Superior temporal gyrus (tissue), 1 donor: ENCODE measurements at regions not wholly inside any gene's neighbourhood (a gene's known extent, or its start where the extent isn't known, plus 50 kb on each side); places are given as distances from the start of the nearest gene placed in this dataset.
"Not testable (repeated sequence)": the region's sequence is repeated elsewhere in the genome, so short reads cannot be mapped to it uniquely, and the experiment has no call there.

Experiments used
- DNase-seq: peaks from one replicate; pipeline ENCODE4 v3.0.0-alpha.2; 2016; ENCODE audit errors: extremely low spot score

GRCh38 chr3:11898611-11899325, 52.1 kb upstream of the TAMM41 start:
- DNase-seq, result no peak

GRCh38 chr3:11899389-11899788, 52.7 kb upstream of the TAMM41 start:
- DNase-seq, result not testable (repeated sequence)

GRCh38 chr3:11899826-11900225, 53.1 kb upstream of the TAMM41 start:
- no peak for DNase-seq

GRCh38 chr3:11900824-11901223, 54.1 kb upstream of the TAMM41 start:
- no peak for DNase-seq

GRCh38 chr3:11901286-11901875, 54.7 kb upstream of the TAMM41 start:
- DNase-seq, result no peak

- DNase-seq, result no peak
These were observed 56.4 kb upstream of the TAMM41 start for GRCh38 chr3:11903047-11903446.

GRCh38 chr3:11903447-11903846, 56.8 kb upstream of the TAMM41 start:
- no peak for DNase-seq

- no peak for DNase-seq
These were observed 57.5 kb upstream of the TAMM41 start for GRCh38 chr3:11904157-11904556.

- DNase-seq, result no peak
These were observed 59.7 kb upstream of the TAMM41 start for GRCh38 chr3:11906407-11906806.

GRCh38 chr3:11907667-11908660, 61.3 kb upstream of the TAMM41 start:
- peak; percentile 29 for DNase-seq

- DNase-seq, result no peak
These were observed 62.5 kb upstream of the TAMM41 start for GRCh38 chr3:11908981-11909698.

GRCh38 chr3:11909726-11910125, 63.0 kb upstream of the TAMM41 start:
- DNase-seq, result no peak

GRCh38 chr3:11910216-11910930, 63.7 kb upstream of the TAMM41 start:
- not testable (repeated sequence) for DNase-seq

GRCh38 chr3:11910971-11911531, 64.4 kb upstream of the TAMM41 start:
- no peak for DNase-seq

GRCh38 chr3:11911887-11912286, 65.2 kb upstream of the TAMM41 start:
- not testable (repeated sequence) for DNase-seq

- no peak for DNase-seq
These were observed 66.6 kb upstream of the TAMM41 start for GRCh38 chr3:11913316-11913715.

- DNase-seq, result no peak
These were observed 67.4 kb upstream of the TAMM41 start for GRCh38 chr3:11914041-11914440.

- DNase-seq, result no peak
These were observed 68.0 kb upstream of the TAMM41 start for GRCh38 chr3:11914651-11915050.

GRCh38 chr3:11915621-11916424, 69.1 kb upstream of the TAMM41 start:
- DNase-seq, result no peak

GRCh38 chr3:11916425-11916762, 69.7 kb upstream of the TAMM41 start:
- DNase-seq, result not testable (repeated sequence)
